Ureter (tissue), 1 donor: ENCODE measurements at regions not wholly inside any gene's neighbourhood (a gene's known extent, or its start where the extent isn't known, plus 50 kb on each side); places are given as distances from the start of the nearest gene placed in this dataset.

Experiments
- DNase-seq: peaks from one replicate; pipeline ENCODE4 v3.0.0-alpha.2; 2020; ENCODE audit warnings: low spot score
- donor health status: DM: yes; HTN: yes; CAD: no.

GRCh38 chr18:2423761-2424160 lies 147.5 kb downstream of the METTL4 start:
- DNase-seq: no peak

GRCh38 chr18:2424420-2424819 lies 146.9 kb downstream of the METTL4 start:
- DNase-seq: no peak

GRCh38 chr18:2425426-2426317 lies 145.6 kb downstream of the METTL4 start:
- DNase-seq: no peak

- no peak for DNase-seq
These were observed 141.1 kb downstream of the METTL4 start for GRCh38 chr18:2430191-2430590.

GRCh38 chr18:2431806-2432205 lies 139.5 kb downstream of the METTL4 start:
- DNase-seq: no peak

- DNase-seq: no peak
These were observed 137.9 kb downstream of the METTL4 start for GRCh38 chr18:2433366-2433765.

- no peak for DNase-seq
These were observed 129.8 kb downstream of the METTL4 start for GRCh38 chr18:2441544-2441943.

GRCh38 chr18:2442006-2442405 lies 129.3 kb downstream of the METTL4 start:
- DNase-seq: no peak

GRCh38 chr18:2442726-2443275 lies 128.5 kb downstream of the METTL4 start:
- no peak for DNase-seq

- no peak for DNase-seq
These were observed 127.0 kb downstream of the METTL4 start for GRCh38 chr18:2444201-2444875.

- DNase-seq: no peak
These were observed 122.6 kb downstream of the METTL4 start for GRCh38 chr18:2448565-2449151.

GRCh38 chr18:2451556-2451955 lies 119.7 kb downstream of the METTL4 start:
- DNase-seq: no peak

- DNase-seq: no peak
These were observed 111.4 kb downstream of the METTL4 start for GRCh38 chr18:2459886-2460285.

- DNase-seq: no peak
These were observed 104.3 kb downstream of the METTL4 start for GRCh38 chr18:2466978-2467377.

GRCh38 chr18:2468051-2468450 lies 103.3 kb downstream of the METTL4 start:
- DNase-seq: no peak

GRCh38 chr18:2471523-2471922 lies 99.8 kb downstream of the METTL4 start:
- DNase-seq: no peak

GRCh38 chr18:2478662-2479061 lies 92.6 kb downstream of the METTL4 start:
- no peak for DNase-seq

- no peak for DNase-seq
These were observed 90.8 kb downstream of the METTL4 start for GRCh38 chr18:2480536-2480935.

GRCh38 chr18:2482706-2483475 lies 88.4 kb downstream of the METTL4 start:
- no peak for DNase-seq

- DNase-seq: no peak
These were observed 85.3 kb downstream of the METTL4 start for GRCh38 chr18:2485983-2486382.

GRCh38 chr18:2486426-2486825 lies 84.9 kb downstream of the METTL4 start:
- no peak for DNase-seq
